Mesenchymal stem cell (in vitro differentiated cells and primary cell): ENCODE measurements at regions not wholly inside any gene's neighbourhood (a gene's known extent, or its start where the extent isn't known, plus 50 kb on each side); places are given as distances from the start of the nearest gene placed in this dataset.

Experiments used
- DNase-seq: peaks from one replicate; pipeline ENCODE4 v3.0.0-alpha.2; 2013
- H2AFZ ChIP-seq: one replicate; pipeline ENCODE4 v1.6.1; 2013; ENCODE audit warnings: low read depth, mild to moderate bottlenecking, control low read depth, inconsistent platforms, low read length, moderate library complexity
- H2AK5ac ChIP-seq: 2 replicates; pipeline ENCODE4 v1.6.1; 2013; ENCODE audit warnings: low read length, moderate library complexity, mild to moderate bottlenecking, inconsistent platforms; ENCODE audit not compliant: severe bottlenecking
- H2BK120ac ChIP-seq: one replicate; pipeline ENCODE4 v1.6.1; 2013; ENCODE audit warnings: low read depth, mild to moderate bottlenecking, inconsistent platforms, low read length, moderate library complexity
- H2BK12ac ChIP-seq, 2 experiments: one replicate each; pipeline ENCODE4 v1.6.1; 2013; ENCODE audit warnings: inconsistent platforms in 2 of 2, low read length in 2 of 2, mild to moderate bottlenecking in 2 of 2, moderate library complexity in 2 of 2, control low read depth in 1 of 2
- H2BK15ac ChIP-seq: one replicate; pipeline ENCODE4 v1.6.1; 2013; ENCODE audit warnings: mild to moderate bottlenecking, low read depth, inconsistent platforms; ENCODE audit not compliant: poor library complexity, severe bottlenecking
- H2BK5ac ChIP-seq: 2 replicates; pipeline ENCODE4 v1.6.1; 2013; ENCODE audit warnings: low read depth, mild to moderate bottlenecking, low read length, control low read depth, inconsistent platforms; ENCODE audit not compliant: poor library complexity, severe bottlenecking
- H3K14ac ChIP-seq, 2 experiments: one replicate each; pipeline ENCODE4 v1.6.1; 2013; ENCODE audit warnings: inconsistent platforms in 2 of 2, low read length in 2 of 2, control low read depth in 1 of 2, mild to moderate bottlenecking in 1 of 2, moderate library complexity in 1 of 2
- H3K18ac ChIP-seq, 2 experiments: one replicate each; pipeline ENCODE4 v1.6.1; 2013; ENCODE audit warnings: inconsistent platforms in 2 of 2, low read length in 2 of 2, control low read depth in 1 of 2, low read depth in 1 of 2, mild to moderate bottlenecking in 1 of 2
- H3K23ac ChIP-seq, 2 experiments: one replicate each; pipeline ENCODE4 v1.6.1; 2013; ENCODE audit warnings: inconsistent platforms in 2 of 2, low read length in 2 of 2, mild to moderate bottlenecking in 2 of 2, moderate library complexity in 2 of 2, control low read depth in 1 of 2
- H3K27ac ChIP-seq: 2 replicates; pipeline ENCODE4 v1.5.1; 2013; ENCODE audit warnings: mild to moderate bottlenecking, moderate library complexity, low read length, control low read depth, inconsistent platforms; ENCODE audit not compliant: poor library complexity, severe bottlenecking
- H3K27me3 ChIP-seq, 2 experiments: 2 replicates each; pipeline versions ENCODE4 v1.6.1 to v1.7.0; 2013; ENCODE audit warnings: low read length in 2 of 2, mild to moderate bottlenecking in 2 of 2, moderate library complexity in 2 of 2, control low read depth in 1 of 2, inconsistent platforms in 1 of 2; ENCODE audit not compliant: control insufficient read depth in 1 of 2, insufficient read depth in 1 of 2
- H3K36me3 ChIP-seq, 2 experiments: 2 replicates each; pipeline versions ENCODE4 v1.6.1 to v1.7.0; 2013; ENCODE audit warnings: low read length in 2 of 2, control low read depth in 1 of 2, inconsistent platforms in 1 of 2, low read depth in 1 of 2, mild to moderate bottlenecking in 1 of 2; ENCODE audit not compliant: insufficient read depth in 2 of 2, control insufficient read depth in 1 of 2
- H3K4ac ChIP-seq, 2 experiments: one replicate each; pipeline ENCODE4 v1.6.1; 2013; ENCODE audit warnings: inconsistent platforms in 2 of 2, low read length in 2 of 2, mild to moderate bottlenecking in 2 of 2, moderate library complexity in 2 of 2, control low read depth in 1 of 2, low read depth in 1 of 2
- H3K4me1 ChIP-seq: 2 replicates; pipeline ENCODE4 v1.6.1; 2013; ENCODE audit warnings: low read depth, low read length, control low read depth; ENCODE audit not compliant: control insufficient read depth, insufficient read depth
- H3K4me2 ChIP-seq: 2 replicates; pipeline ENCODE4 v1.6.1; 2013; ENCODE audit warnings: low read length, mild to moderate bottlenecking, inconsistent platforms; ENCODE audit not compliant: poor library complexity, severe bottlenecking
- H3K4me3 ChIP-seq, 2 experiments: 2 replicates each; pipeline versions ENCODE4 v1.5.1 to v1.7.0; 2013; ENCODE audit warnings: low read length in 2 of 2, mild to moderate bottlenecking in 2 of 2, control low read depth in 1 of 2, low read depth in 1 of 2; ENCODE audit not compliant: insufficient read depth in 1 of 2
- H3K79me1 ChIP-seq: replicated peaks from 2 replicates; pipeline ENCODE4 v1.6.1; 2013; ENCODE audit warnings: mild to moderate bottlenecking, control low read depth, low read length, inconsistent platforms; ENCODE audit not compliant: poor library complexity, severe bottlenecking
- H3K9ac ChIP-seq: 2 replicates; pipeline ENCODE4 v1.7.0; 2013; ENCODE audit warnings: mild to moderate bottlenecking, low read length, moderate library complexity
- H3K9me3 ChIP-seq: 2 replicates; pipeline ENCODE4 v1.7.0; 2013; ENCODE audit warnings: mild to moderate bottlenecking, low read length; ENCODE audit not compliant: control insufficient read depth
- H4K8ac ChIP-seq: one replicate; pipeline ENCODE4 v1.6.1; 2013; ENCODE audit warnings: inconsistent platforms, mild to moderate bottlenecking, low read length, moderate library complexity
- H4K91ac ChIP-seq: one replicate; pipeline ENCODE4 v1.6.1; 2013; ENCODE audit warnings: mild to moderate bottlenecking, low read length, inconsistent platforms
- WGBS: methylation state at CpG from one replicate; pipeline ENCODE4 v1.1.7; 2013; ENCODE audit warnings: mixed read lengths; 5-methylcytosine and 5-hydroxymethylcytosine counted together

DNA sequence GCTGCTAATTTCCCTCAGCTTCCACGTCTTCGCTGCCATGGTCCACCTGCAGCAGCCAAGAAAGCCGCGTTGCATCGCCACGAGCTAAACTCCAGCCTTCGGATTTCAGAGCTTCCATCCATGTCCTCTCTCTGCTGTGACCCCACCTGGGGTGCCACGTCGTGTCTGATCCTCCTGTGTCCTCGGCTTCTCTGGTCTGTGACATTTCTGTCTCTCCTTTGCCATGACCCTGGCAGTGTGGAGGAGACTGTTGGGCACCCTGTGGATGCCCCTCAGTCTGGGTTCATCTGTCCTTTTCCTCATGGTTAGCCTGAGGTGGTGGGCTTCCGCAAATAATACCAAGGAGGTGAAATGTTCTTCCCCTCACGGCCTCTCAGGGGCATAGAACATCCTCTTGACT is 106.8 kb downstream of the RTP5 start:
- Histone ChIP-seq H3K9me3 (no peaks in the 10 kb centered on the region), H3K27me3 (peaks cover 0 to 12% of the 10 kb centered on the region in 2 experiments), H3K4ac (no peak overlapping the region), H2BK120ac (no peak overlapping the region), H3K4me1 (peaks cover 2% of the 10 kb centered on the region), H3K9ac (no peak overlapping the region), H3K27ac (no peak overlapping the region), H3K79me1 (no peaks in the 10 kb centered on the region), H3K4me2 (no peak overlapping the region), H3K14ac (no peak overlapping the region), H3K23ac (no peak overlapping the region), H4K91ac (no peak overlapping the region), H2AFZ (no peak overlapping the region), H3K4me3 (no peak overlapping the region), H4K8ac (no peak overlapping the region), H2BK5ac (no peak overlapping the region), H2AK5ac (no peak overlapping the region), H3K36me3 (no peaks in the 10 kb centered on the region), H2BK12ac (no peak overlapping the region), H2BK15ac (no peak overlapping the region), H3K18ac (no peak overlapping the region)
- WGBS: 87% methylated on average over 12 of the region's 12 CpGs
- DNase-seq: no peak

DNA sequence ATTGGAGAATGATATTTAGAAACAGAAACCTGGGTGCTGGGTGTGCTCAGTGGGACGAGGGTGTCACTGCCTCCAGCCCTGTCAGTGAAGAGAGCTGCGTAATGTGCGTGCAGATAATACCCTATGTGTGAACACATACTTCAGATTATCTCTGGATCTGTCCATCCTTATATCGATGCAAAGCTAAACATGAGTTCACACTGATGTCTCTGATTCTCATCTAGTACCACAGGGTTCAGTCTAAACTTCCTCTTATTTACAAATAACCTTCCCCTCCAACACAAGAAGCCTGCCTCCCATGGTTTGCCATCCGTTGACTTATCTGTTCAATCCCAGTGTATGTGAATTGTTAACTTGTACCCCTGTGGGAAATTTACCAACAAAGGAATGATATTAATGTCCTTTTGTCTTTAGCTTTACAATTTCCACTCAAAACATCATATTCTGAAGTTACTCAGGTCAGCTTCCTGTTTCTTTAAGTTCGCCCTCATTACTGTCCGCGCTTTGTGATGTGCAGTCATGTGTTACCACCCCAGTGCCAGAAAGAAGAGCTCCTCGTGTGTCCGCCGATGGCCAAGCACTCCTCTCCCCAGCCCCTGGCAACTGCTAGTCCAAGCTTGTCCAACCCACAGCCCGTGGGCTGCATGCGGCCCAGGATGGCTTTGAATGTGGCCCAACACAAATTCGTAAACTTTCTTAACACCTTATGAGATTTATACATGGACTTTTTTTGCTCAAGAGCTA is 108.2 kb downstream of the RTP5 start:
- no peak overlapping the region for H2BK5ac ChIP-seq
- 91% methylated on average over 10 of the region's 14 CpGs for WGBS
- H3K23ac ChIP-seq: no peak overlapping the region
- peaks cover 0 to 9% of the 10 kb centered on the region in 2 experiments for H3K27me3 ChIP-seq
- no peak overlapping the region for H3K18ac ChIP-seq
- H2BK120ac ChIP-seq: no peak overlapping the region
- no peak overlapping the region for H3K9ac ChIP-seq
- H3K4ac ChIP-seq: no peak overlapping the region
- H3K9me3 ChIP-seq: no peaks in the 10 kb centered on the region
- H2BK12ac ChIP-seq: no peak overlapping the region
- H3K36me3 ChIP-seq: no peaks in the 10 kb centered on the region
- peaks cover 2% of the 10 kb centered on the region for H3K4me1 ChIP-seq
- no peak overlapping the region for H4K8ac ChIP-seq
- H2BK15ac ChIP-seq: no peak overlapping the region
- no peaks in the 10 kb centered on the region for H3K79me1 ChIP-seq
- no peak for DNase-seq
- H3K4me3 ChIP-seq: no peak overlapping the region
- H4K91ac ChIP-seq: no peak overlapping the region
- no peak overlapping the region for H3K14ac ChIP-seq
- no peak overlapping the region for H3K27ac ChIP-seq
- H2AK5ac ChIP-seq: no peak overlapping the region
- H3K4me2 ChIP-seq: no peak overlapping the region
- no peak overlapping the region for H2AFZ ChIP-seq

DNA sequence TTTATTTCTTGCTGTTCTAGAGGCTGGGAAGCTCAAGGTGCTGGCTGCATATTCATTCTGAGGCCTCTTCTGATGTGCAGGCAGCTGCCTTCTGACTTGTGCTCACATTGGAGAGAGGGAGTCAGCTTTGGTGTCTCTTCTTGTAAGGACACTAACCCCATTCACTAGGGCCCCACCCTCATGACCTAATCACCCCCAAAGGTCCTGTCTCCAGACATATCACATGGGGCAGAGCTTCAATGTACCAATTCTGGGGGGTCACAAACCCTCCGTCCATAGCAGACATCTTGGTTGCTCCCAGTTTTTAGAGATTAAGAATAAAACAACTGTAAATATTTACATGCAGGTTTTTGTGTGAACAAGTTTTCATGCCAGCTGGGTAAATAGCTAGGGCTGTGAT is 109.1 kb downstream of the RTP5 start:
- no peak overlapping the region for H4K8ac ChIP-seq
- no peak overlapping the region for H3K23ac ChIP-seq
- H2BK15ac ChIP-seq: no peak overlapping the region
- H3K27ac ChIP-seq: no peak overlapping the region
- no peak overlapping the region for H3K18ac ChIP-seq
- H3K4me1 ChIP-seq: peaks cover 2% of the 10 kb centered on the region
- no peaks in the 10 kb centered on the region for H3K36me3 ChIP-seq
- H3K4ac ChIP-seq: no peak overlapping the region
- no peak overlapping the region for H2AK5ac ChIP-seq
- no peak overlapping the region for H3K9ac ChIP-seq
- no peak overlapping the region for H3K14ac ChIP-seq
- no peak overlapping the region for H2AFZ ChIP-seq
- H2BK120ac ChIP-seq: no peak overlapping the region
- no peaks in the 10 kb centered on the region for H3K79me1 ChIP-seq
- H2BK12ac ChIP-seq: no peak overlapping the region
- H3K9me3 ChIP-seq: no peaks in the 10 kb centered on the region
- H4K91ac ChIP-seq: no peak overlapping the region
- WGBS: no CpG with 5 or more reads among the region's 1 CpG
- no peak overlapping the region for H2BK5ac ChIP-seq
- no peak overlapping the region for H3K4me2 ChIP-seq
- no peak overlapping the region for H3K4me3 ChIP-seq
- peaks cover 3 to 9% of the 10 kb centered on the region in 2 experiments for H3K27me3 ChIP-seq
- DNase-seq: no peak

DNA sequence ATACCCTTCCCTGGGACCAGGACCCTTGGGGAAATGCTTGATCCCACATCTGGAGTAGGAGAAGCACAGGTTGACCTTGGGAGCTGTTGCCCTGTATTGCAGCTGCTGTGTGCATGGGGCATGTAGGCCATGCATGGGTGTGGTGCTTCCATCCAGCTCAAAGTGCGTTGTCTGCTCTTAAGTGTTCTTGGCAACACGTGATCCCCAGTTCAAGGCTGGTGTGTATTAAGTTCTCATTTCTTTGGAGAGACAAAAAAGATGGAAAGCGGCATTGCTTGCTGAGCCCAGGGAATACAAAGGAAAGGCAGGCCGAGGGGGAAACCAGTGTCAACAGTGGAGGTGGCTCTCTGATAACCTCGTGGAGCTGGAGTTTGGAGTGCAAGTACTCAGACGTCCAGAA is 110.7 kb downstream of the RTP5 start:
- no peak overlapping the region for H3K14ac ChIP-seq
- no peak overlapping the region for H3K4me2 ChIP-seq
- H3K27ac ChIP-seq: no peak overlapping the region
- no peak overlapping the region for H4K91ac ChIP-seq
- no peaks in the 10 kb centered on the region for H3K36me3 ChIP-seq
- no peak overlapping the region for H2AK5ac ChIP-seq
- no peak overlapping the region for H3K23ac ChIP-seq
- H3K4ac ChIP-seq: no peak overlapping the region
- no peak overlapping the region for H2AFZ ChIP-seq
- no peak overlapping the region for H2BK15ac ChIP-seq
- H3K79me1 ChIP-seq: no peaks in the 10 kb centered on the region
- no peaks in the 10 kb centered on the region for H3K9me3 ChIP-seq
- H2BK120ac ChIP-seq: no peak overlapping the region
- no peak for DNase-seq
- H2BK12ac ChIP-seq: no peak overlapping the region
- H3K18ac ChIP-seq: no peak overlapping the region
- H2BK5ac ChIP-seq: no peak overlapping the region
- WGBS: 92% methylated on average over 6 of the region's 6 CpGs
- no peak overlapping the region for H4K8ac ChIP-seq
- no peak overlapping the region for H3K4me3 ChIP-seq
- peaks cover 2% of the 10 kb centered on the region for H3K4me1 ChIP-seq
- H3K9ac ChIP-seq: no peak overlapping the region
- H3K27me3 ChIP-seq: peaks cover 3 to 21% of the 10 kb centered on the region in 2 experiments
